H1 (cell line): ENCODE measurements at regions not wholly inside any gene's neighbourhood (a gene's known extent, or its start where the extent isn't known, plus 50 kb on each side); places are given as distances from the start of the nearest gene placed in this dataset.

ENCODE experiments used
- GABPA ChIP-seq: IDR thresholded peaks from 2 replicates; pipeline ENCODE4 v1.6.1; 2011; ENCODE audit warnings: mild to moderate bottlenecking, low read length, moderate library complexity, borderline replicate concordance; ENCODE audit not compliant: insufficient read depth
- KDM5A ChIP-seq: fragments of 200-600 bp; IDR thresholded peaks from 2 replicates; pipeline ENCODE4 v1.7.1; 2012; ENCODE audit warnings: mild to moderate bottlenecking, low read length, inconsistent platforms, mixed read lengths

GRCh38 chr18:53739700-53740099, 484.8 kb downstream of the MBD2 start (continued):
- TF ChIP-seq GABPA, result no peak
- TF ChIP-seq KDM5A, result no peak
